ENCODE measurements at regions not wholly inside any gene's neighbourhood (a gene's known extent, or its start where the extent isn't known, plus 50 kb on each side); places are given as distances from the start of the nearest gene placed in this dataset.

- Mint-ChIP-seq H3K9me3 (ENCODE audit: low read depth, unreplicated experiment) (no peaks in the 10 kb centered on the region), H3K27ac (ENCODE audit: unreplicated experiment) (no peak overlapping the region), H3K27me3 (ENCODE audit: unreplicated experiment) (peaks cover 19% of the 10 kb centered on the region), H3K36me3 (ENCODE audit: insufficient read depth, unreplicated experiment) (no peaks in the 10 kb centered on the region), H3K4me3 (ENCODE audit: low read depth, unreplicated experiment) (no peak overlapping the region), H3K4me1 (ENCODE audit: low read depth, unreplicated experiment) (no peaks in the 10 kb centered on the region)
- intact Hi-C loops (cut with micrococcal nuclease; ENCODE audit: unreplicated experiment), result no loop called here
- no TSS peak for BruUV-seq (replicated peaks)
- no peak for DNase-seq
- CTCF ChIA-PET, result no interaction called here
- TF ChIP-seq CTCF (IDR thresholded peaks at IDR 0.05; ENCODE audit: unreplicated experiment), result no peak
Observed at GRCh38 chr7:19295376-19295775, 150.2 kb upstream of the FERD3L start.

GRCh38 chr7:19294619-19295018 is 149.4 kb upstream of the FERD3L start:
- no peak for TF ChIP-seq CTCF (IDR thresholded peaks at IDR 0.05; ENCODE audit: unreplicated experiment)
- no peaks in the 10 kb centered on the region for H3K36me3 Mint-ChIP-seq (ENCODE audit: insufficient read depth, unreplicated experiment)
- H3K27ac Mint-ChIP-seq (ENCODE audit: unreplicated experiment), result no peak overlapping the region
- no peak for DNase-seq
- no peak overlapping the region for H3K4me3 Mint-ChIP-seq (ENCODE audit: low read depth, unreplicated experiment)
- CTCF ChIA-PET, result interaction anchor here (0.6 to 0.7 kb wide), 2 partner anchors 212 to 822 kb away, joined by 3 to 4 read pairs; no protein-coding TSS in a partner anchor
- peaks cover 19% of the 10 kb centered on the region for H3K27me3 Mint-ChIP-seq (ENCODE audit: unreplicated experiment)
- H3K9me3 Mint-ChIP-seq (ENCODE audit: low read depth, unreplicated experiment), result no peaks in the 10 kb centered on the region
- no peaks in the 10 kb centered on the region for H3K4me1 Mint-ChIP-seq (ENCODE audit: low read depth, unreplicated experiment)
- BruUV-seq (replicated peaks), result no TSS peak
- intact Hi-C loops (cut with micrococcal nuclease; ENCODE audit: unreplicated experiment), result no loop called here

- TF ChIP-seq CTCF (IDR thresholded peaks at IDR 0.05; ENCODE audit: unreplicated experiment), result no peak
- Mint-ChIP-seq H3K36me3 (ENCODE audit: insufficient read depth, unreplicated experiment) (no peaks in the 10 kb centered on the region), H3K4me3 (ENCODE audit: low read depth, unreplicated experiment) (no peak overlapping the region), H3K27me3 (ENCODE audit: unreplicated experiment) (peaks cover 19% of the 10 kb centered on the region), H3K27ac (ENCODE audit: unreplicated experiment) (no peak overlapping the region), H3K4me1 (ENCODE audit: low read depth, unreplicated experiment) (no peaks in the 10 kb centered on the region), H3K9me3 (ENCODE audit: low read depth, unreplicated experiment) (no peaks in the 10 kb centered on the region)
- CTCF ChIA-PET, result interaction anchor here (0.7 kb wide), 2 partner anchors 24 to 405 kb away, joined by 3 to 7 read pairs; no protein-coding TSS in a partner anchor
- intact Hi-C loops (cut with micrococcal nuclease; ENCODE audit: unreplicated experiment), result no loop called here
- DNase-seq, result no peak
- BruUV-seq (replicated peaks), result no TSS peak
Observed at GRCh38 chr7:19293431-19293830, 148.2 kb upstream of the FERD3L start.

GRCh38 chr7:19290968-19291367 is 145.7 kb upstream of the FERD3L start:
- H3K27me3 Mint-ChIP-seq (ENCODE audit: unreplicated experiment), result peaks cover 11% of the 10 kb centered on the region
- intact Hi-C loops (cut with micrococcal nuclease; ENCODE audit: unreplicated experiment), result no loop called here
- CTCF ChIA-PET, result no interaction called here
- H3K4me1 Mint-ChIP-seq (ENCODE audit: low read depth, unreplicated experiment), result no peaks in the 10 kb centered on the region
- H3K9me3 Mint-ChIP-seq (ENCODE audit: low read depth, unreplicated experiment), result no peaks in the 10 kb centered on the region
- TF ChIP-seq CTCF (IDR thresholded peaks at IDR 0.05; ENCODE audit: unreplicated experiment), result no peak
- no peak for DNase-seq
- H3K27ac Mint-ChIP-seq (ENCODE audit: unreplicated experiment), result no peak overlapping the region
- H3K4me3 Mint-ChIP-seq (ENCODE audit: low read depth, unreplicated experiment), result no peak overlapping the region
- no peaks in the 10 kb centered on the region for H3K36me3 Mint-ChIP-seq (ENCODE audit: insufficient read depth, unreplicated experiment)
- no TSS peak for BruUV-seq (replicated peaks)
